GM04504 (cell line): ENCODE measurements at regions not wholly inside any gene's neighbourhood (a gene's known extent, or its start where the extent isn't known, plus 50 kb on each side); places are given as distances from the start of the nearest gene placed in this dataset.
"Not testable (repeated sequence)": the region's sequence is repeated elsewhere in the genome, so short reads cannot be mapped to it uniquely, and the experiment has no call there.

Source experiments
- DNase-seq: peaks from one replicate; pipeline ENCODE4 v3.0.0-alpha.2; 2012; ENCODE audit warnings: low read depth

- no peak for DNase-seq
These were observed 157.9 kb downstream of the UQCRFS1 start for GRCh38 chr19:29054886-29055675.

- DNase-seq: no peak
These were observed 164.1 kb downstream of the UQCRFS1 start for GRCh38 chr19:29048873-29049272.

GRCh38 chr19:29045679-29046254, 167.2 kb downstream of the UQCRFS1 start:
- DNase-seq: no peak

GRCh38 chr19:29044037-29044436, 168.9 kb downstream of the UQCRFS1 start:
- DNase-seq: no peak

DNA sequence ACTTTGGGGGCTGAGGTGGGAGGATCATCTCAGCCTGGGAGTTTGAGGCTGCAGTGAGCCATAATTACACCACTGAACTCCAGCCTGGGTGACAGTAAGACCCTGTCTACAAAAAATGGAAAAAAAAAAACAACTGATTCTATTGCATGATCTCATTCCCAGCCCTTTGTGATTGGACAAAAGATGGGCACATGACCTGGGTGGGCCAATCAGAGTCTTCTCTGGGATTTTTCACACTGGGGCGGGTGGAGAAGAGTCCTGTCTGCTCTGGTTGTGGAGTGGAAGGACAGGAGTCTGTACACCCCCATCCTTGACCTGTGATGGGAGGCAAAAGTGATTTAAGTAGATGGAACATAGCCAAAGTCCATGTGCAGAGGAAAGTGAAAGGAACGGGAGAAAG, 170.5 kb downstream of the UQCRFS1 start:
- DNase-seq: no peak

- no peak for DNase-seq
These were observed 172.0 kb downstream of the UQCRFS1 start for GRCh38 chr19:29040951-29041350.

GRCh38 chr19:29040292-29040691, 172.7 kb downstream of the UQCRFS1 start:
- no peak for DNase-seq

DNA sequence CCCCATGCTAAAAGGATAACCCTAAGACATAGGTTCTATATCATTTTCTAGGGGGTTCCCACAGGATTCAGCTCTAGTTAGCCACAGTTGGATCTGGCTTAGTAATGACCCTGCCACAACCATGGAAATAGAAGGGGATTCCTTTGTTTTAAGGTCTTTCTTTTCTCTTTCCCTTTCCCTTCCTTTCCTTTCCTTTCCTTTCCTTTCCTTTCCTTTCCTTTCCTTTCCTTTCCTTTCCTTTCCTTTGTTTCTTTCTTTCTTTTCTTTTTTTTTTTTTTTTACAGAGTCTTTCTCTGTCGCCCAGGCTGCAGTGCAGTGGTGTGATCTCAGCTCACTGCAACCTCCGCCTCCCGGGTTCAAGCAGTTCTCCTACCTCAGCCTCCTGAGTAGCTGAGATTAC, 173.9 kb downstream of the UQCRFS1 start:
- not testable (repeated sequence) for DNase-seq

DNA sequence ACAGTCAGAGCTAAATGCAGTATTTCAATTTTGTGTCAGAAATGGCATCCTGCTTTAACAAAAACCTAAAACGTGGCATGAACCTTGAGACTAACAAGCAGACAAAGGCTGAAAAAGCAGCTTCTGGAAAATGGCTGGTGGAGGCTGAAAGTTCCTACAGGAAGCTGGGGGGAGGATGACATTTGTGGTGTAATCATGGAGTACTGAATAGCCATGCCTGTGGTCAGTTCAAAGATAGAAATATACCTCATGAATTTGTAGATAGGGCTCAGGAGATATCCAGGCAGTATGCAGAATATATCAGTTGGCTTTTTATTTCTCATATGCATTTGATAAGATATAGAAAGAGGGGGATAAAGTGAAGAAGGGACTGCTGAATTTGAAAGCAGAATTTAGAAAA, 181.7 kb downstream of the UQCRFS1 start:
- no peak for DNase-seq

GRCh38 chr19:29029268-29029958, 183.5 kb downstream of the UQCRFS1 start:
- no peak for DNase-seq

- DNase-seq: no peak
These were observed 190.4 kb downstream of the UQCRFS1 start for GRCh38 chr19:29022599-29022998.

- DNase-seq: no peak
These were observed 190.8 kb downstream of the UQCRFS1 start for GRCh38 chr19:29022165-29022564.

GRCh38 chr19:29021232-29021916, 191.6 kb downstream of the UQCRFS1 start:
- DNase-seq: no peak

DNA sequence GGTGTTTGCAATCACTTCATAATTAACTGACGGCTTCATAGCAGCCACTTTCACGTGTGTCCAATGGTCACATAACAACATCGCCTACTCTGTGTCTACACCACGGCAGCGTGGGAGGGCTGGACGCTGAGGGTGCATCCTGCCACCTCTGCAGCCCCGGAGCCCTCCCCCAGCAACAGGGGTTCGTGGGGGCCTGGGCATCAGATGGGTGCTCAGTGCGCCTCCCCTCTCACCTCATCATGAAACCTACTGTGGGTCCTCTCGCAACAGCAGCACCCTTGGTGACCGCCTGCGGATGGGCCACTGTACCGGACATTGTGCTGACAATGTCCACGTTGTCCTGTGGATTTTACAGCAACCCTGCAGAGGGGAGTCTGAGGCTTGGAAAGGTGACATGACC, 193.5 kb downstream of the UQCRFS1 start:
- no peak for DNase-seq

DNA sequence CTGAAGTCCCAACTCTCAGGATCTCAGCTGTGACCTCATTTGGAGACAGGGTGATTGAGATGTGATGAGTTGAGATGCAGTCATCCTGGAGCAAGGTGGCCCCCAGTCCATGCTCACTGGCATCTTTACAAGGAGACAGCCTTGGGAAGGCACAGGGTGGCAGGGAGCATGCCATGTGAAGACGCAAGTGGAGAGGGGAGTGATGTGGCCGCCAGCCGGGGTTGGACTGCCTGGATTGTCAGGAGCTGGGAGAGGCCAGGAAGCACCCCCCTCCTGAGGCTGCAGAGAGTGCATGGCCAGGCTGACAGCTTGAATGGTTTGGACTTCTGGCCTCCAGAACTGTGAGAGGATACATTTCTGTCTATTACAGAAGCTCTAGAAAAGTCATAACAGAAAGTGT, 194.4 kb downstream of the UQCRFS1 start:
- no peak for DNase-seq

DNA sequence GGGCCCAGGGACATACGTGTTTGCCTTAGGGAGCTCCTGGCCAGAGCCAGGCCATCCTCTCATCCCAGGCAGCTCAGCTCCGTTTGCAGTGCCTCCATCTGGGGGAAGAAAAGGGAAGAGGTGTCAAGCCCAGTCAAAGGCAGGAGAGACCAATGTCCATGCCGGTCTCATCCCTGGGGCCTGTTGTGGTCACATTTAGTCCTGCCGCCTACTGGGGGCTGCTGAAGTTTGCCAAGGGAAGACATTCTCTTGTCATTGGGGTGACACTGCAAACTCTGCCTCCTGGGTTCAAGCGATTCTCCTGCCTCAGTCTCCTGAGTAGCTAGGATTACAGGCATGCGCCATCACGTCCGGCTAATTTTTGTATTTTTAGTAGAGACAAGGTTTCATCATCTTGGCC, 195.2 kb downstream of the UQCRFS1 start:
- no peak for DNase-seq

DNA sequence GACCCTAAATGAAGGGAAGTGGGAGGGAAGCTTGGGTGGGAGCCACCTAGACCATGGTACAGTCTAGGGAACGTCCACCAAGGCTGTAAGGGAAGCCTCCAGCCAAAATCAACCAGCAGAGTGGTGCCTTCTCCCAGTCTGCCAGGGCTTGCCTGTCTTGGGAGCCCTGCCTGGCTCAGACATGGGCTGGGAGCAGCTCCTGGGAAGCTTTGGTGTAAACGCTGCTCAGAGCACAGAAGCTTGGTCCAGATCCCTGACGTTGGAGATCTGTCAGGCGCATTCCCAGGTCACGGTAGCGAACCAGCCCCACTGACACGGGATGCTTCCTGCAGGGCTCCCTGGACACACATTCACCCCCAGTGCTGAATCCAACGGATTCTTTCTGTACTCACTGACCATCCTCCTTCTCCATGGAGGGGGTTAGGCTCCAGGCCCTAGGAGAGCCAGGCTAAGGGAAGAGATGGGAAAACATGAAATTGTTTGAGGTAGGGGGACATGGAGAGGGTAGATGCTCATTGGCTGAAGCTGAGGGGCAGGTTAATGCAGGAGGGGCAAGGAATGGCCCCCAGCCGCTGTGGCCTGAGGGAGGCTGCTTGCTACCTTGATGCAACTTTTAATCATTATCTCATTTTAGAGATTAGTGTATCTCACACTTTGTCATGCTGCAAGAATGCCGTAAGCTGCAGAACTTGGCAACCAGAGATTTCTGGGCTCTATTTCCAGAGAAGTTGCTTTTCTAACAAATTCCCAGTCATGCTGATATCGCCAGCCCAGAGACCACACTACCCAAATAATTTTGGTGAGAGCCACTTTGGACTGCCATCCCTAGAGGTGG, 195.8 kb downstream of the UQCRFS1 start:
- no peak for DNase-seq

GRCh38 chr19:29016353-29016752, 196.6 kb downstream of the UQCRFS1 start:
- no peak for DNase-seq

GRCh38 chr19:29015569-29015968, 197.4 kb downstream of the UQCRFS1 start:
- no peak for DNase-seq

DNA sequence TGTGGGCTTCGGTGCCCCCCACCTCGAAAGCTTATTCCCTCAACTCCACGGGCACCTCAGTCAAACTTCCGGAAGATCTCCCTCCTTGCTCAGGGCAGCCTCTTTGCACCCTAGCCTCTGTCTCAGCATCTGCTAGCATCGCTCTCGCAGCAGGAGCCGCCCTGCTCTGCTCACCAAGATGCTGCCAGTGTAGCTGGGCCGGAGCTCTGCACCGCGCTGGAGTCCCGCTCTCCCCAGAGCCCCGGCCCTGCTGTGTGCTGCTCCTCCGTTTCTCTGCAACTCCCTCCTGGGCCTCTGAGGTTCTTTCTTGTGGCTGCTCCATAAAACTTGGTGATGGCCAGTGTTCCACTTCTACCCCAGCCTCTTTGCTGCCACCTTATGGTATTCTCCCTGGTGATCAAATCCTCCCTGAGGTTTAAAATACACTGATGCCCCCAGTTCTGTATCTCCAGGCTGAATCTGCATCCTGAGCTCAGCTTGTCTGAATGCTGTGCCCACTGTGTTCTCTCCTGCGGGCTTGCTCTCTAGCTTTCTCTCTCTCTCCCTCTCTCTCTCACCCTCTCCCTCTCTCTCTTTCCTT, 198.0 kb downstream of the UQCRFS1 start:
- no peak for DNase-seq

- DNase-seq: no peak
These were observed 199.0 kb downstream of the UQCRFS1 start for GRCh38 chr19:29013988-29014387.
